Gastroesophageal sphincter (tissue), 3 donors: ENCODE measurements at regions not wholly inside any gene's neighbourhood (a gene's known extent, or its start where the extent isn't known, plus 50 kb on each side); places are given as distances from the start of the nearest gene placed in this dataset.

Source experiments
- CTCF ChIP-seq, 4 experiments: fragments of 200-600 bp in 2 of 4; fragments of 450-650 bp in 2 of 4; sonication (generic) in 1 of 4; IDR thresholded peaks; one replicate each; pipeline ENCODE4 v1.5.1; 2017 to 2019; ENCODE audit warnings: antibody characterized with exemption in 4 of 4, mild to moderate bottlenecking in 2 of 4, moderate library complexity in 2 of 4
- EP300 ChIP-seq: sonication (generic); formaldehyde crosslinking; IDR thresholded peaks from one replicate; pipeline ENCODE4 v1.6.1; 2017; ENCODE audit warnings: antibody characterized with exemption, mild to moderate bottlenecking

GRCh38 chr5:144915452-144915851, 744.8 kb downstream of the KCTD16 start:
- no peak for TF ChIP-seq CTCF (IDR thresholded peaks at IDR 0.05)
- TF ChIP-seq EP300: no peak
